ENCODE measurements at regions not wholly inside any gene's neighbourhood (a gene's known extent, or its start where the extent isn't known, plus 50 kb on each side); places are given as distances from the start of the nearest gene placed in this dataset.

DNA sequence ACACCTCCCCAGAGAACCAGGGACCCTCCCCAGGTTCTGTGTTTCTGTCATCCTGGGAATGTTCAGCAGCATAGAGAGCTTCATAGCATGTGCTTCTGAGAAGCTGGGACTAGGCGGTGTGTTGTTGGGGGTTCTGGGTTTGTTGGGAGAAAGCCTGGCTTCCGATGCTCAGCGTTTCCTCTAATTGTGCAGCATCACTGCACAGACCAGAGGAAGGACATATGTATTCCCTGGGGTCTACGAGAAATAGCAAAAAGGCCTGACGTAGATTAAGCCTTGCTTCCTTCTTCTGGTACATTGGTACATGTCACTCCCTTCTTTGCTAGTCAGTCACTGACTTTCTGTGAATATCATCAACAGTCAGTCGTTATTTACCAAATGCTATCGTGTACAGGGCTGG, 96.9 kb upstream of the SGK1 start:
- Histone ChIP-seq H3K27me3 (no peaks in the 10 kb centered on the region), H3K9ac (ENCODE audit: low read depth in 2 of 2, low read length in 2 of 2) (no peak overlapping the region), H3K27ac (no peak overlapping the region), H3K4me1 (no peaks in the 10 kb centered on the region), H3K9me3 (no peaks in the 10 kb centered on the region), H3K36me3 (no peaks in the 10 kb centered on the region), H3K4me3 (no peak overlapping the region)
- no peak for DNase-seq
- intact Hi-C loops (cut with DNase I) = no loop called here
- TF ChIP-seq, protein P1, sequence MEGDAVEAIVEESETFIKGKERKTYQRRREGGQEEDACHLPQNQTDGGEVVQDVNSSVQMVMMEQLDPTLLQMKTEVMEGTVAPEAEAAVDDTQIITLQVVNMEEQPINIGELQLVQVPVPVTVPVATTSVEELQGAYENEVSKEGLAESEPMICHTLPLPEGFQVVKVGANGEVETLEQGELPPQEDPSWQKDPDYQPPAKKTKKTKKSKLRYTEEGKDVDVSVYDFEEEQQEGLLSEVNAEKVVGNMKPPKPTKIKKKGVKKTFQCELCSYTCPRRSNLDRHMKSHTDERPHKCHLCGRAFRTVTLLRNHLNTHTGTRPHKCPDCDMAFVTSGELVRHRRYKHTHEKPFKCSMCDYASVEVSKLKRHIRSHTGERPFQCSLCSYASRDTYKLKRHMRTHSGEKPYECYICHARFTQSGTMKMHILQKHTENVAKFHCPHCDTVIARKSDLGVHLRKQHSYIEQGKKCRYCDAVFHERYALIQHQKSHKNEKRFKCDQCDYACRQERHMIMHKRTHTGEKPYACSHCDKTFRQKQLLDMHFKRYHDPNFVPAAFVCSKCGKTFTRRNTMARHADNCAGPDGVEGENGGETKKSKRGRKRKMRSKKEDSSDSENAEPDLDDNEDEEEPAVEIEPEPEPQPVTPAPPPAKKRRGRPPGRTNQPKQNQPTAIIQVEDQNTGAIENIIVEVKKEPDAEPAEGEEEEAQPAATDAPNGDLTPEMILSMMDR (IDR thresholded peaks at IDR 0.05) = no peak

DNA sequence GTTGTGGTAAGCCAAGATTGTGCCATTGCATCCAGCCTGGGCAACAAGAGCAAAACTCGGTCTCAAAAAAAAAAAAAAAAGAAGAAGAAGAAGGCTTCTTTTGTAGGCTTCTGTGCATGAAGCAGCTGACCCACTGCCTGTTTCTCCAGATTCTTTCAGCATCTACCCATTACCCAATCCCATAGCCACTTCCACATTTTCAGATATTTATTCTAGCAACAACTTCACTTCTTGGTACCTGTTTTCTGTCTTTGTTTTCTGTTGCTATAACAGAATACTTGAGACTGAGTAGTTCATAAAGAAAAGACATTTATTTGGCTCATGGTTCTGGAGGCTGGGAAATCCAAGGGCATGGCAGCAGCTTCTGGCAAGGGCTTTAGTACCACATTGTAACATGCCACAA, 95.3 kb upstream of the SGK1 start:
- H3K4me1 ChIP-seq = no peaks in the 10 kb centered on the region
- peak overlapping the region; percentile 21 for H3K27ac ChIP-seq
- no peaks in the 10 kb centered on the region for H3K36me3 ChIP-seq
- intact Hi-C loops (cut with DNase I) = no loop called here
- no peak for DNase-seq
- H3K9me3 ChIP-seq = no peaks in the 10 kb centered on the region
- no peak overlapping the region for H3K9ac ChIP-seq (ENCODE audit: low read depth in 2 of 2, low read length in 2 of 2)
- H3K4me3 ChIP-seq = no peak overlapping the region
- TF ChIP-seq, protein P1 (IDR thresholded peaks at IDR 0.05) = no peak
- H3K27me3 ChIP-seq = no peaks in the 10 kb centered on the region

DNA sequence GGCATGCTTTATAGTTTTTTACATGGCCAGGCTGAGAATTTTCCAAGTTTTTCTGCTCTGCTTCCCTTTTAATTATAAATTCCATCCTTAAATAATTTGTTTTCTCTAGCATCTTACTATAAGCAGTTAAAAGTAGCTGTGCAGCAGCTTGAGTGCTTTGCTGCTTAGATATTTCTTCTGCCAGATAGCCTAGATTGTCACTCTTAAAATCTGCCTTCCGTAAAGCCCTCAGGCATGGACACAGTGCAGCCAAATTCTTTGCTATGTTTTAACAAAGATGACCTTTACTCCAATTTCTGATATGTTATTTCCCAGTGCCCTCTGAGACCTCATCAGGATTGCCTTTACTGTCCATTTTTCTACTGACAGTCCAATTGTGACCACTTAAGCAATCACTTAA, 92.6 kb upstream of the SGK1 start:
- Histone ChIP-seq H3K9me3 (no peaks in the 10 kb centered on the region), H3K9ac (ENCODE audit: low read depth in 2 of 2, low read length in 2 of 2) (no peak overlapping the region), H3K27ac (no peak overlapping the region), H3K36me3 (no peaks in the 10 kb centered on the region), H3K4me3 (no peak overlapping the region), H3K4me1 (no peaks in the 10 kb centered on the region), H3K27me3 (no peaks in the 10 kb centered on the region)
- no peak for DNase-seq
- intact Hi-C loops (cut with DNase I) = no loop called here
- TF ChIP-seq, protein P1 (IDR thresholded peaks at IDR 0.05) = no peak

DNA sequence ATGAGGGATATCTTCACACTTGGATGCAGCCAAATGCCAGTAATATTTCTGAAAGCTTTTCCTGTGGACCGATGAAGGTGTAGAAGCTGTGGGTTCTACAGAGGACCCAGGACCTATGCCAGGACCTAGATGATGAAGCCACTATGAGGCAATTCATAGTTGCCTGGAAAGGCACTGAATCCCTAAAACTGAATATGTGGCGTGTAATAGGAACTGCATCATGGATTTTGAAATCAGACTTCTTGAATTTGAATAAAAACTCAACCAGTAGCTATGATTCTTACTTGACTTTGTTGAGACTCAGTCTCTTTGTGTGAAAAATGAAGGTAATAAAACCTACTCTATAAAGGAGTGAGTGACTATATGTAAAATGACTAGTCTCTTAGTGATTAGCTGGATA, 89.9 kb upstream of the SGK1 start:
- intact Hi-C loops (cut with DNase I) = no loop called here
- H3K4me1 ChIP-seq = no peaks in the 10 kb centered on the region
- no peaks in the 10 kb centered on the region for H3K9me3 ChIP-seq
- H3K9ac ChIP-seq (ENCODE audit: low read depth in 2 of 2, low read length in 2 of 2) = no peak overlapping the region
- H3K27me3 ChIP-seq = no peaks in the 10 kb centered on the region
- H3K4me3 ChIP-seq = no peak overlapping the region
- TF ChIP-seq, protein P1 (IDR thresholded peaks at IDR 0.05) = no peak
- no peaks in the 10 kb centered on the region for H3K36me3 ChIP-seq
- no peak overlapping the region for H3K27ac ChIP-seq
- no peak for DNase-seq

DNA sequence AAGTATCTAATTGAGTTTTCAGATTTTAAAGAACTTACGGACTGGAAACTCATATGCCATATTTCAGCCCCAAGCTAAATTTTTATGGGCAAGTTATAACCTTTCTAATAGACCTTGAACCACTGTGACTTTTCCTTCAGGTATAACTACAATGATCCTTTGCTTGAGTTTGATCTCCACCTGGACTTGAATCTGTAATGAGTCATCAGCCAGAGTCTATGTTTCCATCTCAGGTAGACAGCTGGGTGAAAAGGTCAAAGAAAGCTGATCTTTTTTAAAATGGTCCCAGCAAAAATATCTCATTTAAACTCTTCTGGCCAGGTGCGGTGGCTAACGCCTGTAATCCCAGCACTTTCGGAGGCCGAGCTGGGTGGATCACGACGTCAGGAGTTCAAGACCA, 88.4 kb upstream of the SGK1 start:
- Histone ChIP-seq H3K4me3 (no peak overlapping the region), H3K36me3 (no peaks in the 10 kb centered on the region), H3K27me3 (no peaks in the 10 kb centered on the region), H3K9ac (ENCODE audit: low read depth in 2 of 2, low read length in 2 of 2) (no peak overlapping the region), H3K27ac (no peak overlapping the region), H3K9me3 (no peaks in the 10 kb centered on the region), H3K4me1 (no peaks in the 10 kb centered on the region)
- intact Hi-C loops (cut with DNase I) = no loop called here
- DNase-seq = no peak
- TF ChIP-seq, protein P1 (IDR thresholded peaks at IDR 0.05) = no peak

Measured in colonic mucosa (tissue), 4 donors.